ENCODE measurements at regions not wholly inside any gene's neighbourhood (a gene's known extent, or its start where the extent isn't known, plus 50 kb on each side); places are given as distances from the start of the nearest gene placed in this dataset.

DNA sequence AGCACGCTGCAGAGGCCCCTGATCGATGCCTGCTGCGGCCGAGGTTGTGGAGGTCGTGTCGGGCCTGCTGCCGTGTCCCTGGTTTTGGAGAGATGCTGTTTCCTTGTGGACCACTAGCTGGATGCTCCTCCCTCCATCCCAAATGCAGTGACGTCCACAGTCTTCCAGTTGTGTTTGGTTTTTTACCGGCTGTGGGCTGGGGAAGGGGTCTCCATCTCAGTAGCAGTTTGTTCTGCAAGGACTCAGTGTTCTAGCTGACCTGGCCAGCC, 143.0 kb upstream of the SHH start:
- Histone ChIP-seq H3K4me3 (ENCODE audit: insufficient read depth, low read length, poor library complexity, severe bottlenecking) (no peak overlapping the region), H3K27ac (ENCODE audit: low read depth, low read length) (no peak overlapping the region), H2AFZ (ENCODE audit: low read depth, low read length, severe bottlenecking) (no peak overlapping the region), H3K9ac (ENCODE audit: low read length) (no peak overlapping the region), H4K20me1 (ENCODE audit: low read depth, low read length) (no peaks in the 10 kb centered on the region), H3K27me3 (ENCODE audit: low read length) (no peaks in the 10 kb centered on the region), H3K79me2 (ENCODE audit: insufficient read depth, low read length) (no peaks in the 10 kb centered on the region), H3K4me2 (ENCODE audit: low read depth, low read length, poor library complexity, severe bottlenecking) (no peak overlapping the region), H3K36me3 (ENCODE audit: low read length) (no peaks in the 10 kb centered on the region), H3K9me2 (replicated peaks; ENCODE audit: insufficient read depth, low read length) (no peaks in the 10 kb centered on the region), H3F3A (ENCODE audit: insufficient read depth) (no peaks in the 10 kb centered on the region), H3K9me3 (ENCODE audit: insufficient read depth, low read length) (no peaks in the 10 kb centered on the region)
- TF ChIP-seq, protein P1, sequence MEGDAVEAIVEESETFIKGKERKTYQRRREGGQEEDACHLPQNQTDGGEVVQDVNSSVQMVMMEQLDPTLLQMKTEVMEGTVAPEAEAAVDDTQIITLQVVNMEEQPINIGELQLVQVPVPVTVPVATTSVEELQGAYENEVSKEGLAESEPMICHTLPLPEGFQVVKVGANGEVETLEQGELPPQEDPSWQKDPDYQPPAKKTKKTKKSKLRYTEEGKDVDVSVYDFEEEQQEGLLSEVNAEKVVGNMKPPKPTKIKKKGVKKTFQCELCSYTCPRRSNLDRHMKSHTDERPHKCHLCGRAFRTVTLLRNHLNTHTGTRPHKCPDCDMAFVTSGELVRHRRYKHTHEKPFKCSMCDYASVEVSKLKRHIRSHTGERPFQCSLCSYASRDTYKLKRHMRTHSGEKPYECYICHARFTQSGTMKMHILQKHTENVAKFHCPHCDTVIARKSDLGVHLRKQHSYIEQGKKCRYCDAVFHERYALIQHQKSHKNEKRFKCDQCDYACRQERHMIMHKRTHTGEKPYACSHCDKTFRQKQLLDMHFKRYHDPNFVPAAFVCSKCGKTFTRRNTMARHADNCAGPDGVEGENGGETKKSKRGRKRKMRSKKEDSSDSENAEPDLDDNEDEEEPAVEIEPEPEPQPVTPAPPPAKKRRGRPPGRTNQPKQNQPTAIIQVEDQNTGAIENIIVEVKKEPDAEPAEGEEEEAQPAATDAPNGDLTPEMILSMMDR (IDR thresholded peaks at IDR 0.05; ENCODE audit: insufficient read depth, low read length, poor library complexity, severe bottlenecking): no peak
- TF ChIP-seq EZH2phosphoT487 (conservative IDR thresholded peaks at IDR 0.05; ENCODE audit: low read length): no peak

DNA sequence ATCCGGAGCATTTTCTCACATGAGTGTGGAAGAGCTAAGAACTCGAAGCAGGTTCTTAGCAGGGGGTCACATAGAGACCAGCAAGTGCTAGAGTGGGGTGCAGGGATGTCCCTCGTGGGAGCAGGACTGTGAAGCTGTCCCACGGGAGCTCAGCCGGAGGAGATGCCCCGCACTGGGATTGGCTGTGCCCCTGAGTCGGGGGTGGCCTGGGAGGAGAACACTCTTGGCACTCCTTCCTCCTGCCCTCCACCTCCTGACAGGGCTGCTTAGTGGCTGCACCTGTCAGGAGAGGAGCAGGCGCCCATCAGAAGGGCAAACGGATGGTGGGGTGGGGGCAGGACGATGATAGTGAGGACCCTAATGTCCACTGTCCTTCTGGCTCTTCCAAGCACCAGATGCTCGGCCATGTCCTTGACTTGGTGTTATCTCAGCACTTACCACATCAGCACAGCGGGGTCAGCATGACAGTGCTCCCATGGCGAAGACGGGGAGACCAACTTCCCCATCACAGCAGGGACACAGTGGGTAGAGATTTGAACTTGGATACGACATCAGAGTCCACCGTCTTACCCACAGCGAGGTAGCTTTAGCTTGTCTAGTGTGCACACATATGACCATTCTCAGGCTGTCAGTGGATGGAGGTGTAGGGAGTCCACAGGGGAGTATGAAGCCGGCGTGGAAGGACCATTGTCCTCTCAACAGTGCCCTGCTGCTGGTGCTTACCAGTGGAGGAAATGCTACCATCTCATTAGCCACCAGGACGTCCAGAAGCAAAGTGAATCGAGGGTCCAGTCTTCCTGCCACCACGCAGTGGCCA, 142.5 kb upstream of the SHH start:
- Histone ChIP-seq H3K4me2 (ENCODE audit: low read depth, low read length, poor library complexity, severe bottlenecking) (no peak overlapping the region), H2AFZ (ENCODE audit: low read depth, low read length, severe bottlenecking) (no peak overlapping the region)
- no peak for TF ChIP-seq EZH2phosphoT487 (conservative IDR thresholded peaks at IDR 0.05; ENCODE audit: low read length)
- TF ChIP-seq, protein P1 (IDR thresholded peaks at IDR 0.05; ENCODE audit: insufficient read depth, low read length, poor library complexity, severe bottlenecking): no peak

DNA sequence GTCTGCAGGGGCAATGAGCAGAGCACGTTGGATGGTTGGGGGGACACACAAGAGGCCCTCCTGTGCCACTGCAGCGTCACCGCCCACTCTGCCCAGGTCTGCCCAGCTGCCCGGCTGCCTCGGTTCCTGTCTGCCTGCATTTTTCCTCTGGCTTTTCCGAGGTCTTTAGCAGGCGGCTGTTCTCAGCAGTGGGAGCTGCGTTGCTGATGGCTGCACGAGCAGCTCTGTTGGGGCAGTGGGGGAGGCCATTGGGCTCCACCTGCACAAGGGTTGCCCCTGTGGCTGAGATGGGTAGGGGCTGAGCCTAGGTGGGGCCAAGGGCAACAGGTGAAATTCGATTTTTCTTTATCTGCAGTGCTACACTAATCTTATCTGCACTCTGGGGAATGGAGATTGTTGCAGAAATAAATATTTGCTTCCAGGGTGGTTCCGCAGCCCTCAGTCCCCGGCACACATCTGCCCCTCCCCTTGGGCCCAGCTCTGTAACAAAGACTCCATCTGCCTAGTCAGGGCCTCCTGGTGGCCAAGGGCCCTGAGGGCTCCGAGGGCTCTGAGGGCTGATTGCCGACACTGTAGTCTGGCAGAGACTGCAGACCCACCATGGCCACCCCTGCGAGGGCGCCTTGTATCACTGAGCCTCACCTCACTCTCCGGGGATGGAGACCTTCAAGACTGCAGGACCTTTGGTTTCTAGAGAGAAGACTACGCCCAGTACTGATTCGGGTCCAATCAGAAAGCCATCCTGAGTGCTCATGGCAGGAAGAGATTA, 141.7 kb upstream of the SHH start:
- TF ChIP-seq, protein P1 (IDR thresholded peaks at IDR 0.05; ENCODE audit: insufficient read depth, low read length, poor library complexity, severe bottlenecking): no peak
- no peak for TF ChIP-seq EZH2phosphoT487 (conservative IDR thresholded peaks at IDR 0.05; ENCODE audit: low read length)
- no peak overlapping the region for H3K4me3 ChIP-seq (ENCODE audit: insufficient read depth, low read length, poor library complexity, severe bottlenecking)
- no peaks in the 10 kb centered on the region for H3K9me3 ChIP-seq (ENCODE audit: insufficient read depth, low read length)
- H3K27ac ChIP-seq (ENCODE audit: low read depth, low read length): no peak overlapping the region
- H3K27me3 ChIP-seq (ENCODE audit: low read length): no peaks in the 10 kb centered on the region
- H4K20me1 ChIP-seq (ENCODE audit: low read depth, low read length): no peaks in the 10 kb centered on the region
- no peak overlapping the region for H3K4me2 ChIP-seq (ENCODE audit: low read depth, low read length, poor library complexity, severe bottlenecking)
- H3K9me2 ChIP-seq (replicated peaks; ENCODE audit: insufficient read depth, low read length): no peaks in the 10 kb centered on the region
- H2AFZ ChIP-seq (ENCODE audit: low read depth, low read length, severe bottlenecking): no peak overlapping the region
- H3K79me2 ChIP-seq (ENCODE audit: insufficient read depth, low read length): no peaks in the 10 kb centered on the region
- H3F3A ChIP-seq (ENCODE audit: insufficient read depth): no peaks in the 10 kb centered on the region
- H3K36me3 ChIP-seq (ENCODE audit: low read length): no peaks in the 10 kb centered on the region
- no peak overlapping the region for H3K9ac ChIP-seq (ENCODE audit: low read length)

More for the DNA sequence above, 142.5 kb upstream of the SHH start:
- Histone ChIP-seq H3K9me3 (ENCODE audit: insufficient read depth, low read length) (no peaks in the 10 kb centered on the region), H4K20me1 (ENCODE audit: low read depth, low read length) (no peaks in the 10 kb centered on the region), H3K36me3 (ENCODE audit: low read length) (no peaks in the 10 kb centered on the region), H3K27ac (ENCODE audit: low read depth, low read length) (no peak overlapping the region), H3K9ac (ENCODE audit: low read length) (no peak overlapping the region), H3K9me2 (replicated peaks; ENCODE audit: insufficient read depth, low read length) (no peaks in the 10 kb centered on the region), H3K27me3 (ENCODE audit: low read length) (no peaks in the 10 kb centered on the region), H3F3A (ENCODE audit: insufficient read depth) (no peaks in the 10 kb centered on the region), H3K79me2 (ENCODE audit: insufficient read depth, low read length) (no peaks in the 10 kb centered on the region), H3K4me3 (ENCODE audit: insufficient read depth, low read length, poor library complexity, severe bottlenecking) (no peak overlapping the region)
